HG03103 (cell line): ENCODE measurements at regions not wholly inside any gene's neighbourhood (a gene's known extent, or its start where the extent isn't known, plus 50 kb on each side); places are given as distances from the start of the nearest gene placed in this dataset.

Experiments
- ATAC-seq: cut with Tn5 transposase; IDR thresholded peaks from one replicate; pipeline ENCODE4 v1.9.1; 2021; ENCODE audit warnings: low read depth; ENCODE audit not compliant: unreplicated experiment

DNA sequence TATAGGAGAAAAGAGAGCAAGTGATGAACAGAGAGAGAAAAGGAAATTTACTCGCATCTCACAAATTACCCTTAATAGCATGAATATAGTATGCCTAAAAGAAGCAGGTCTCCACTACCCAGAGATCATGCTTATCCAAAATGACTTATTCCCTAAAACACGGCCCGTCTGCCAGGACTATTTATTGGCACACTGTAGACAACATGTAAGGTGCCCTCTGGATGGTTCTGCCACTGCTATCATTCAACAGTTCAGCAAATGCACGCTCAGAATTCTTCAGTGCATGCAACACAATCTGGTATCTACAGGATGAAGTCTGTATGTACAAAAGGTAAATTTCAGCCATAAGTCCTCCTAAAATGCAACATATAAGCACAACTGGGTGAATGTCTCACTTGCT lies 465.8 kb downstream of the SHQ1 start:
- no peak for ATAC-seq

DNA sequence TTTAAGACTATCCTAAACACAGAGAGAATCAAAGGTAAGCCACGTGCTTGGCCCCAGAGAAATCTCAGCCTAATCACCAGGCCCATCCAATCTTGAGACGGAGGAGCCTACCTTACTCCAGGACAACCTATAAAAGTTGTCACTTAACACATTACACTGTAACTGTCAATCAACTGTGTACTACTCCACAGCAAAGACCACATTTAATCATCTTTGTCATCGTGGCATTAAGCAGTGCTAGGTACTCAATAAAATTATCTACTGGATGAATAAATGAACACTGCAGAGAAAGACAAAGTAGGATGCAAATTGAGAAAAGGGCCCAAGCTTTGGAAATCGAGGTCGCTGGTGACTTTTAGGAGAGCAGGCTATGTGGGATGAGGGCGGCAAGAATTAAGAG lies 466.7 kb downstream of the SHQ1 start:
- ATAC-seq, result no peak

DNA sequence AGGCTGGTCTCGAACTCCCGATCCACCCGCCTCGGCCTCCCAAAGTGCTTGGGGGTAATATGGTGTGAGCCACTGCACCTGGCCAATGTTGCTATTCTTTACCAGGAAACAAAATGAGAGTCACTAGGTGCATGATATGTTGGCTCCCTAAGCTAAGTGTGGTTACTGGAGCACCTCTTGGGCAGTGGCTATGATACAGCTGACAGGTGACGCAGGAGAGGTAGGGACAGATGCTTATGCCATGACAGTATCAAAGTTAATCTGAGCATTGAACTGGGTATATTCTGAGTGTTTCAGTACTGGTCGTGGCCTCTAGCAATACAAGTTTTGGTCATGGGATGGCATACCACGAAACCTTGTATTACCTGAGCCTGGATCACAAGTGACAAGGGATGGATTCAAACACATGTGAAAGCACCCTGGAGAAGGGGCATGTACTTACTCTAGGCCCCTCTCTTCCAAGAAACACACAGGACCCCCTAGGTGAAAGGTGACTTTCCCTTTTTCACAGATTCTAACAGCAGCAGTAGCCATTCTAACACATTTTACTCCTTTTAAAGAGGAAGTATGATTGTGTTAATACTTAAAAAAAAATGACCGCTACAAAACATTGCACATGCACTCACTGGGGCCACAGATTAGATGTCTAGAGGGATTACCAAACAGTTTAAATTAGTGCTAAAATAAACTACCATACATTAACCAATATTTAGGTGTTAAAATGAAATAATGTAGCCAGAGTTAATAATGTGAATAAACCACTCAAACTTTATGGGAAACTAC lies 467.3 kb downstream of the SHQ1 start:
- ATAC-seq, result no peak

DNA sequence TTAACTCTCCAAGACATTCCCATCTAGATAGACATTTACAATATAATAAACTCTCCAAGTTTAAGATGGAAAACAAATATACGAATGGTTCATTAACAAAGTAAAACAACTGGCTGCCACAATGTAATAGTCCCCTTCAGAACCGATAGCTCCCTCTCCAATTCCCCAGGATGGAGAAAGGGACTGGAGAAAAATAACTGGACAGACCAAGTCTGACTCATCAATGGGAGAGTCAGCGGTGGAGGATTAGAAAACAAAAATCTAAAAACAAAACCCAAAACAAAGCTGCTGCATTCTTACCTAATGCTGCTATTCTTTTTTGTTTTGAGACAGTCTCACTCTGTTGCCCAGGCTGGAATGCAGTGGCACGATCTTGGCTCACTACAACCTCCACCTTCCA lies 468.1 kb downstream of the SHQ1 start:
- ATAC-seq, result no peak

GRCh38 chr3:72379500-72380187 lies 468.6 kb downstream of the SHQ1 start:
- ATAC-seq, result no peak

DNA sequence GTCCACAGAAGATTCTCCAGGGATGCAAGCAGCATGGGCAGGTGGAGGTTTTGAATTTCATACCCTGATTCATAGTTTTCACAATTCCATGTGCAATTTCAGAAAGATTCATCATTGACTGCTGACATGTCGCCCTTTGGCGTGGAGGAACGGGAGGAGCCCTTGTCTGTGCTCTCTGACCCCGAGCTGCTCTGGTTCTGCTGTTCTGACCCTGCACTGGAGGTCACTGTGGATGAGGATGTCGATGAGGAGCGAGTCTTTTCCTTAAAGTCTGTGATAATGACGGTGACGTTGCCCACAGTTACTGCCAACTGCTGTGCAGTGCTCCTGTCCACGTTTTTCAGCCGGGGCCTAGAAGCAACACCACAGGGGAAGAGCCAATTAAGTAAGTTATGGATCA lies 470.0 kb downstream of the SHQ1 start:
- ATAC-seq, result no peak

DNA sequence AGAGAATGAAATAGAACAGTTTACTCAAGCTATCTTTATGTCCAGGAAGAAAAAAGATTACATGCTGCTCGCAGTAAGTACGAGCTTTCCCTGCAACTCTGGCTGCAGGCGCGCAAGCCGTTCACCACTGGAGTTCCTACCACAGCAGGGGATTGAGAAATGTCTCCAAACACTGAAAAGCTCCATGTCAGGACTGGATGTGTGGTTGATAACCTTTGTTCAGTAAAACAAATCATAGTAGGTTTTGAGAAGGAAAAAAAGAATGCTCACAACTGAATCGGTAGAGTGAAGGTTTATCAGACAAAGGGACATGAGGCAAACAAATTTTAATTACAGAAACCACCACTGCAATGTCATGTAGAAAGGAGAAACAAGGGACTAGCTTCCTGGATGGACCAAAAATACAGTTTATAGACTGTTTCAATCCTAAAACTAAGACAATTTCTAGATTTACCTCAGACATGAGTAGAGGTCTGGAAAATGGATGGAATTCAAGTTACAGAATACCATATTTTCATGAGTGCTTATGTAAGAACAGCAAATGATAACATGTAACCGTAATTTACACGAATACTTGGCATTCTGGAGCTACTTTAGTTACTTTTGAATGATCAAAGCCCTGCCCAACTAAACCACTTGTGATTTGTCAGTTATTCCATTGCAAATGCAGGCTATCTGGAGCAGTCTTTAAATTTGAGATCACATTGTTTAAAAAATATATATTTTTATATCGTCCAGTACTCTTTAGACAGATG lies 471.1 kb downstream of the SHQ1 start:
- ATAC-seq, result no peak

DNA sequence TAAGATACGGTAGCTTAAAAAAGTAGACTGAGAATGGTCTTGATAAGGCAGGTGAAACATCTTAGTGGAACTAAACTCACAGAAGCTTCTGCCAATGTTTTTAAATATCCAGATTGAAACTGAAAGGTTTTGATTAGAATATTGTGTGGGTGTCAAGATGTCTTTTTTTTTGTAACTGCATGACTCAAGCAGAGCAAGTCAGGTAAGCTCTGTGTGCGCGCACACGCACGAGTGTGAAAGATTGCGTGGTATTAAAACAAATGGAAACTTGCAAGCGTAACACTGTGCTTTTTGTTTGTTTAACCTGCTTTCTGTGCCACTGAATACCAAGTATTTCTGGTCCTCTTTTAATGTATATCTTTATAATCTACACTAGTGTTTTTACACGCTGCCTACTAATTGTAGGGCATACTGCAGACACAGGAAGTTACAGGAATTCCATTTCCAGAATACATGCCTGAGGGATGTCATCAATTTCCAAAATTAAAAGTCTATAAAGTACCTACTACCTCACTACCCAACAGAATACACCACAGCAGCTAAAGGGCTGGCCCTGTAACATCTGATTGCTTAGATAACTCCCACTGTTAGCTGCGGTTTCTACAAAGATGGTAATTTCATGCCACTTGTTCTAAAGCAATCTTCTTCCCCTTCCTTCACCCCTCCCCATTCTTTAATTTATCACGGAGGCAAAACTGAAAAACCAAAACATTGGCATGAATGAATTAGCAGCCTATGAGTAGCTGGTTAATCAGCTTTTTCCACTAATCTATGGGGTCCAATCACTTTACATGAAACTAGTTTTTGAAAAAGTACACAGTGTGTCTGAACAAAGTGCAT lies 472.8 kb downstream of the SHQ1 start:
- ATAC-seq, result peak; percentile 51

GRCh38 chr3:72373139-72373538 lies 475.1 kb downstream of the SHQ1 start:
- no peak for ATAC-seq

DNA sequence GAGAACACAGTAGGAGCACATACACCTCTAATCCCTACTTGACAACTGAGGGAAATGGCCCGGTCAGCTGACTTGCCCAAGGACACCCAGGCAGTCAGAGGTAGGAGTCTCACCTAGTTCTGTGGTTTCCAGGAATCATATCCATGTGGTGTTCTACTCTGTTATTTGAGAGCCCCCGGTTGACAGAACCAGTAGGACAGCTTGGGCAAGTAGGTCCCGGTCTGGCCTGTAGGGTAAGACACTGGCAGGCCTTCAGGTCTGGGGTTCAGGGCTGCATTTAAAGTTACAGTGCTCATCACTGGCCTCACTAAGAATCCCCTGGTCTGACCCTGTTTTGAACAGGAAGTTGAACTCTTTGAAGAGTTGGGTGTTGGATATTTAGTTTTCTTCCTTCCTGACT lies 476.1 kb downstream of the SHQ1 start:
- no peak for ATAC-seq

DNA sequence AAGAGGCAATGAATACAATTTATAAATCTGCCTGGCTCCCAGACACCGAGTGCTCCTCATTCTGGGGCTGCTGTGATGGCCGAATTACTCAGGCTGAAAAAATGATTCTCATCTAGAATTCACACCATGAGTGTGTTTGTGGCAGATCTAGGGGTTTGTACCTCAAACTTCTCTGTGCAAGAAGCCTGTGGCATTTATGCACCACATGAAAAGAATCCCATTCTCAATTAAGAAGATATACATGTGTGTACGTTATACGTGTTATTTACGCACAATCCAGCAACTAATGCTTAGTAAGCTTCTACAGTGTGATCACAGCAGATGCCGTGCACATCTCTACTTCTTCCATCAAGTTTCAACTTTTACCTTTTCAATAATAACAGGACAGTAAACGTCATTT lies 476.8 kb downstream of the SHQ1 start:
- ATAC-seq, result no peak

DNA sequence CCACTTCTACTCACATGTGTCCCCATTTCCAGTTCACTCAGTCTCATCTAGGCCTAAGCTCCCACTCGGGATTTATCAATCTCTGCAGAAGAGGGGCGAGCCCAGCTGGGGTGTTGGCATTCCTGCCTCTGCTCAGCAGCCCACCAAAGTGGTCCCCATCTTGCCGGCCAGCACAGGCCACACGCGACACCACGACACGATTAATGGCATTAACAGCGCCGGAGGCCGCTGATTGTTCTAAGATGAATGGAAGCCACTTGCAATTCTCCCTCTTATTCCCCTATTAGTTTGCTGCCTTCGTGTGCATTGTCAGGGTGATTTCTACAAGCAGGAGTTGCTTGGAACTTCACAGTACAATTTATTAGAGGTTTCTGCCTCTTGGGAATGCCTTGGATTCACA lies 477.3 kb downstream of the SHQ1 start:
- no peak for ATAC-seq

GRCh38 chr3:72369681-72370080 lies 478.6 kb downstream of the SHQ1 start:
- no peak for ATAC-seq

- no peak for ATAC-seq
Observed at GRCh38 chr3:72368331-72368975, 479.8 kb downstream of the SHQ1 start.

DNA sequence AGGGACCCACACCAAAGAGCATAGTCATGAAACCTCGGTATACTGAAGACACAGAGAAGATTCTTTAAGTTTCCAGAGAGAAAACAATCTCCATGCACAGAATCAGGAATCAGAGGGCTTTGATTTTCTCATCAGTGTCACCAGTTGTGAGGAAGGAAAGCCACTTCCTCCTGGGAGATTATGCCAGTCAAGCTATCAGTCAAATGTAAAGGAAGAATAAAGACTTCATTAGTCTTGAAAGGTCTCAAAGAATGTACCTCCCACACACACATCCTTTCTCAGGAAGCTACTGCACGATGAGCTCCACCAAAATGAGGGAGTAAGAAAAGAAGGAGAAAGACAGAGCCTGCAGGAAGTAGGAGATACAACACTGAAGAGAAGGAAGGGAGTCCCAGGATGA lies 486.3 kb downstream of the SHQ1 start:
- ATAC-seq, result no peak

- no peak for ATAC-seq
Observed at GRCh38 chr3:72359743-72360142, 488.5 kb downstream of the SHQ1 start.

DNA sequence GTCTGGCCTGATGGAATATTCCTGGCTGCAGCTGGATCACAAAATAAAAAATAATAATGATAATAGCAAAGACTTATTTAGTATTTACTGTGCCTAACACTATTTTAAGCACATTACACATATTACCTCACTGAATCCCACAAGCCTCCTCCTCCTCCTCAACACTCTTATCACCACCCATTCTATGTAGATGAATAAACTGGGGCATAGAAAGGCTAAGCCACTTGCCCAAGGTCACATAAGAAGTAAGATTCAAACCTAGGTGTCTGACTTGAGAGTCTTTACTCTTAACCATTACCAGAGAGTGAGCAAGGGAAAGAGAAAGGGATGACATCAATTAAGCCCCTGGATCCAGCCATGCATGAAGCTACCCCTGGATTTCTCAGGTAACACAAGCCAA lies 493.1 kb downstream of the SHQ1 start:
- no peak for ATAC-seq

DNA sequence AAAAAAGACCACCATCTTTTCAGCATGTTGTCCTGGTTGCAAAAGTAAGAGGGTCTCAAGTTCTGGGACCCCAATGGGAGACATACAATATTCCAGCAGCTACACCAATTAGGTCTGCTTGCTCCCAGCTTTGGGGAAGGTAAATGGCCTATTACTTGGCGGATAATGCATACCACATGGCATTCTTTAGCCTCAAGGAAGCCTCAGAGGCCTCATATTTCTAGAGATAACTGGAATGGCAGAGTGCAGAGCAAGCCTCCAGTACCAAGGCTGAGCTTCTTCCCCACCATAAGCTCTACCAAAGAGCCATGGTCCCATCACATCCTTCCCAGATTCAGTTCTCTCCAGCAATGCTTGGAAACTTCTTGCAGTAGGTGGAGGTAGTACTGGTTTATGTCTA lies 493.8 kb downstream of the SHQ1 start:
- no peak for ATAC-seq

- ATAC-seq, result no peak
Observed at GRCh38 chr3:72353236-72354128, 494.8 kb downstream of the SHQ1 start.
